ENCODE measurements at regions not wholly inside any gene's neighbourhood (a gene's known extent, or its start where the extent isn't known, plus 50 kb on each side); places are given as distances from the start of the nearest gene placed in this dataset.

GRCh38 chr13:104823709-104824108 lies 1711.8 kb downstream of the EFNB2 start:
- Histone ChIP-seq H3K9ac (ENCODE audit: low read depth, low read length) (no peak overlapping the region), H3K4me2 (ENCODE audit: low read length) (no peak overlapping the region), H3K4me3 (ENCODE audit: low read length) (no peak overlapping the region), H3K4me1 (ENCODE audit: control insufficient read depth, insufficient read depth, low read length) (no peaks in the 10 kb centered on the region), H3K36me3 (ENCODE audit: insufficient read depth, low read length) (no peaks in the 10 kb centered on the region), H3K27me3 (ENCODE audit: control insufficient read depth, insufficient read depth, low read length) (peaks cover 6% of the 10 kb centered on the region), H3K9me3 (replicated peaks; ENCODE audit: low read length) (no peaks in the 10 kb centered on the region)

- no peak overlapping the region for H3K9ac ChIP-seq (ENCODE audit: low read depth, low read length)
- H3K27me3 ChIP-seq (ENCODE audit: control insufficient read depth, insufficient read depth, low read length) = peaks cover 6% of the 10 kb centered on the region
- no peaks in the 10 kb centered on the region for H3K9me3 ChIP-seq (replicated peaks; ENCODE audit: low read length)
- no peak overlapping the region for H3K4me2 ChIP-seq (ENCODE audit: low read length)
- no peaks in the 10 kb centered on the region for H3K4me1 ChIP-seq (ENCODE audit: control insufficient read depth, insufficient read depth, low read length)
- H3K36me3 ChIP-seq (ENCODE audit: insufficient read depth, low read length) = no peaks in the 10 kb centered on the region
- no peak overlapping the region for H3K4me3 ChIP-seq (ENCODE audit: low read length)
These were observed 1712.4 kb downstream of the EFNB2 start for GRCh38 chr13:104823071-104823470.

GRCh38 chr13:104817271-104817670 lies 1718.2 kb downstream of the EFNB2 start:
- Histone ChIP-seq H3K9me3 (replicated peaks; ENCODE audit: low read length) (no peaks in the 10 kb centered on the region), H3K4me3 (ENCODE audit: low read length) (no peak overlapping the region), H3K36me3 (ENCODE audit: insufficient read depth, low read length) (no peaks in the 10 kb centered on the region), H3K4me2 (ENCODE audit: low read length) (no peak overlapping the region), H3K27me3 (ENCODE audit: control insufficient read depth, insufficient read depth, low read length) (no peaks in the 10 kb centered on the region), H3K9ac (ENCODE audit: low read depth, low read length) (no peak overlapping the region), H3K4me1 (ENCODE audit: control insufficient read depth, insufficient read depth, low read length) (peaks cover 4% of the 10 kb centered on the region)

GRCh38 chr13:104816726-104817125 lies 1718.7 kb downstream of the EFNB2 start:
- Histone ChIP-seq H3K4me3 (ENCODE audit: low read length) (no peak overlapping the region), H3K9ac (ENCODE audit: low read depth, low read length) (no peak overlapping the region), H3K27me3 (ENCODE audit: control insufficient read depth, insufficient read depth, low read length) (no peaks in the 10 kb centered on the region), H3K36me3 (ENCODE audit: insufficient read depth, low read length) (no peaks in the 10 kb centered on the region), H3K9me3 (replicated peaks; ENCODE audit: low read length) (no peaks in the 10 kb centered on the region), H3K4me2 (ENCODE audit: low read length) (no peak overlapping the region), H3K4me1 (ENCODE audit: control insufficient read depth, insufficient read depth, low read length) (peaks cover 4% of the 10 kb centered on the region)

GRCh38 chr13:104810242-104810641 lies 1725.2 kb downstream of the EFNB2 start:
- H3K4me1 ChIP-seq (ENCODE audit: control insufficient read depth, insufficient read depth, low read length) = no peaks in the 10 kb centered on the region
- no peak overlapping the region for H3K9ac ChIP-seq (ENCODE audit: low read depth, low read length)
- no peaks in the 10 kb centered on the region for H3K27me3 ChIP-seq (ENCODE audit: control insufficient read depth, insufficient read depth, low read length)
- no peak overlapping the region for H3K4me2 ChIP-seq (ENCODE audit: low read length)
- no peaks in the 10 kb centered on the region for H3K36me3 ChIP-seq (ENCODE audit: insufficient read depth, low read length)
- H3K4me3 ChIP-seq (ENCODE audit: low read length) = no peak overlapping the region
- no peaks in the 10 kb centered on the region for H3K9me3 ChIP-seq (replicated peaks; ENCODE audit: low read length)

- no peak overlapping the region for H3K9ac ChIP-seq (ENCODE audit: low read depth, low read length)
- no peak overlapping the region for H3K4me2 ChIP-seq (ENCODE audit: low read length)
- H3K36me3 ChIP-seq (ENCODE audit: insufficient read depth, low read length) = no peaks in the 10 kb centered on the region
- no peaks in the 10 kb centered on the region for H3K9me3 ChIP-seq (replicated peaks; ENCODE audit: low read length)
- no peak overlapping the region for H3K4me3 ChIP-seq (ENCODE audit: low read length)
- H3K27me3 ChIP-seq (ENCODE audit: control insufficient read depth, insufficient read depth, low read length) = no peaks in the 10 kb centered on the region
- H3K4me1 ChIP-seq (ENCODE audit: control insufficient read depth, insufficient read depth, low read length) = no peaks in the 10 kb centered on the region
These were observed 1726.0 kb downstream of the EFNB2 start for GRCh38 chr13:104809483-104809882.

GRCh38 chr13:104805346-104805745 lies 1730.1 kb downstream of the EFNB2 start:
- Histone ChIP-seq H3K4me2 (ENCODE audit: low read length) (no peak overlapping the region), H3K4me3 (ENCODE audit: low read length) (no peak overlapping the region), H3K9ac (ENCODE audit: low read depth, low read length) (no peak overlapping the region), H3K9me3 (replicated peaks; ENCODE audit: low read length) (no peaks in the 10 kb centered on the region), H3K4me1 (ENCODE audit: control insufficient read depth, insufficient read depth, low read length) (no peaks in the 10 kb centered on the region), H3K36me3 (ENCODE audit: insufficient read depth, low read length) (no peaks in the 10 kb centered on the region), H3K27me3 (ENCODE audit: control insufficient read depth, insufficient read depth, low read length) (no peaks in the 10 kb centered on the region)

GRCh38 chr13:104799152-104799551 lies 1732.9 kb upstream of the SLC10A2 start:
- Histone ChIP-seq H3K36me3 (ENCODE audit: insufficient read depth, low read length) (no peaks in the 10 kb centered on the region), H3K9me3 (replicated peaks; ENCODE audit: low read length) (no peaks in the 10 kb centered on the region), H3K27me3 (ENCODE audit: control insufficient read depth, insufficient read depth, low read length) (no peaks in the 10 kb centered on the region), H3K4me2 (ENCODE audit: low read length) (no peak overlapping the region), H3K9ac (ENCODE audit: low read depth, low read length) (no peak overlapping the region), H3K4me1 (ENCODE audit: control insufficient read depth, insufficient read depth, low read length) (peaks cover 8% of the 10 kb centered on the region), H3K4me3 (ENCODE audit: low read length) (no peak overlapping the region)

GRCh38 chr13:104798486-104798885 lies 1732.3 kb upstream of the SLC10A2 start:
- H3K36me3 ChIP-seq (ENCODE audit: insufficient read depth, low read length) = no peaks in the 10 kb centered on the region
- H3K9me3 ChIP-seq (replicated peaks; ENCODE audit: low read length) = no peaks in the 10 kb centered on the region
- H3K4me1 ChIP-seq (ENCODE audit: control insufficient read depth, insufficient read depth, low read length) = peaks cover 8% of the 10 kb centered on the region
- no peak overlapping the region for H3K4me3 ChIP-seq (ENCODE audit: low read length)
- H3K4me2 ChIP-seq (ENCODE audit: low read length) = no peak overlapping the region
- no peaks in the 10 kb centered on the region for H3K27me3 ChIP-seq (ENCODE audit: control insufficient read depth, insufficient read depth, low read length)
- no peak overlapping the region for H3K9ac ChIP-seq (ENCODE audit: low read depth, low read length)

- Histone ChIP-seq H3K9me3 (replicated peaks; ENCODE audit: low read length) (no peaks in the 10 kb centered on the region), H3K4me3 (ENCODE audit: low read length) (no peak overlapping the region), H3K36me3 (ENCODE audit: insufficient read depth, low read length) (no peaks in the 10 kb centered on the region), H3K9ac (ENCODE audit: low read depth, low read length) (no peak overlapping the region), H3K27me3 (ENCODE audit: control insufficient read depth, insufficient read depth, low read length) (no peaks in the 10 kb centered on the region), H3K4me2 (ENCODE audit: low read length) (no peak overlapping the region), H3K4me1 (ENCODE audit: control insufficient read depth, insufficient read depth, low read length) (peaks cover 8% of the 10 kb centered on the region)
These were observed 1730.4 kb upstream of the SLC10A2 start for GRCh38 chr13:104796581-104796980.

GRCh38 chr13:104785952-104786351 lies 1719.7 kb upstream of the SLC10A2 start:
- Histone ChIP-seq H3K36me3 (ENCODE audit: insufficient read depth, low read length) (no peaks in the 10 kb centered on the region), H3K9me3 (replicated peaks; ENCODE audit: low read length) (no peaks in the 10 kb centered on the region), H3K4me1 (ENCODE audit: control insufficient read depth, insufficient read depth, low read length) (no peaks in the 10 kb centered on the region), H3K27me3 (ENCODE audit: control insufficient read depth, insufficient read depth, low read length) (no peaks in the 10 kb centered on the region), H3K9ac (ENCODE audit: low read depth, low read length) (no peak overlapping the region), H3K4me3 (ENCODE audit: low read length) (no peak overlapping the region), H3K4me2 (ENCODE audit: low read length) (no peak overlapping the region)

- peaks cover 4% of the 10 kb centered on the region for H3K4me1 ChIP-seq (ENCODE audit: control insufficient read depth, insufficient read depth, low read length)
- H3K36me3 ChIP-seq (ENCODE audit: insufficient read depth, low read length) = no peaks in the 10 kb centered on the region
- H3K9ac ChIP-seq (ENCODE audit: low read depth, low read length) = no peak overlapping the region
- H3K9me3 ChIP-seq (replicated peaks; ENCODE audit: low read length) = no peaks in the 10 kb centered on the region
- H3K4me3 ChIP-seq (ENCODE audit: low read length) = no peak overlapping the region
- no peaks in the 10 kb centered on the region for H3K27me3 ChIP-seq (ENCODE audit: control insufficient read depth, insufficient read depth, low read length)
- no peak overlapping the region for H3K4me2 ChIP-seq (ENCODE audit: low read length)
These were observed 1718.7 kb upstream of the SLC10A2 start for GRCh38 chr13:104784891-104785290.

Measured in skeletal muscle satellite cell (primary cell).